GM18499 (cell line): ENCODE measurements at regions not wholly inside any gene's neighbourhood (a gene's known extent, or its start where the extent isn't known, plus 50 kb on each side); places are given as distances from the start of the nearest gene placed in this dataset.

ENCODE experiments used
- ATAC-seq: cut with Tn5 transposase; IDR thresholded peaks from one replicate; pipeline ENCODE4 v1.9.1; 2021; ENCODE audit warnings: moderate number of reproducible peaks; ENCODE audit not compliant: insufficient read depth, unreplicated experiment

GRCh38 chr2:80863147-80863714, 558.7 kb upstream of the LRRTM1 start:
- ATAC-seq, result no peak

- ATAC-seq, result no peak
Observed at GRCh38 chr2:80858965-80859364, 554.4 kb upstream of the LRRTM1 start.

GRCh38 chr2:80856227-80856626, 551.7 kb upstream of the LRRTM1 start:
- ATAC-seq, result no peak

- no peak for ATAC-seq
Observed at GRCh38 chr2:80854831-80855230, 550.3 kb upstream of the LRRTM1 start.

- ATAC-seq, result no peak
Observed at GRCh38 chr2:80852808-80853139, 548.2 kb upstream of the LRRTM1 start.

- no peak for ATAC-seq
Observed at GRCh38 chr2:80852079-80852807, 547.7 kb upstream of the LRRTM1 start.

- no peak for ATAC-seq
Observed at GRCh38 chr2:80830891-80831290, 526.3 kb upstream of the LRRTM1 start.

GRCh38 chr2:80822999-80823398, 518.4 kb upstream of the LRRTM1 start:
- ATAC-seq, result no peak

GRCh38 chr2:80815259-80815658, 510.7 kb upstream of the LRRTM1 start:
- no peak for ATAC-seq

- ATAC-seq, result no peak
Observed at GRCh38 chr2:80786584-80786983, 482.0 kb upstream of the LRRTM1 start.

GRCh38 chr2:80778704-80779103, 474.2 kb upstream of the LRRTM1 start:
- no peak for ATAC-seq

- ATAC-seq, result no peak
Observed at GRCh38 chr2:80748592-80748991, 444.0 kb upstream of the LRRTM1 start.

GRCh38 chr2:80737047-80737446, 432.5 kb upstream of the LRRTM1 start:
- no peak for ATAC-seq

- no peak for ATAC-seq
Observed at GRCh38 chr2:80725001-80725400, 420.4 kb upstream of the LRRTM1 start.

GRCh38 chr2:80722803-80723202, 418.3 kb upstream of the LRRTM1 start:
- ATAC-seq, result no peak

- no peak for ATAC-seq
Observed at GRCh38 chr2:80719607-80720006, 415.1 kb upstream of the LRRTM1 start.

GRCh38 chr2:80715433-80715832, 410.9 kb upstream of the LRRTM1 start:
- no peak for ATAC-seq

GRCh38 chr2:80711915-80712314, 407.4 kb upstream of the LRRTM1 start:
- no peak for ATAC-seq

GRCh38 chr2:80706951-80707350, 402.4 kb upstream of the LRRTM1 start:
- no peak for ATAC-seq

GRCh38 chr2:80706541-80706940, 402.0 kb upstream of the LRRTM1 start:
- ATAC-seq, result no peak

- ATAC-seq, result no peak
Observed at GRCh38 chr2:80703532-80703931, 399.0 kb upstream of the LRRTM1 start.

GRCh38 chr2:80700961-80701360, 396.4 kb upstream of the LRRTM1 start:
- ATAC-seq, result no peak
